Nephron progenitor cell (in vitro differentiated cells): ENCODE measurements at regions not wholly inside any gene's neighbourhood (a gene's known extent, or its start where the extent isn't known, plus 50 kb on each side); places are given as distances from the start of the nearest gene placed in this dataset.

Experiments
- DNase-seq: peaks from one replicate; pipeline ENCODE4 v3.0.0; 2021
- H3K27ac Mint-ChIP-seq: 2 replicates; pipeline ENCODE4 v1.8.0; 2021; ENCODE audit warnings: mild to moderate bottlenecking, moderate library complexity, mixed read lengths
- H3K27me3 Mint-ChIP-seq: 2 replicates; pipeline ENCODE4 v1.8.0; 2021; ENCODE audit warnings: mild to moderate bottlenecking, low read depth, mixed read lengths; ENCODE audit not compliant: poor library complexity
- H3K36me3 Mint-ChIP-seq: 2 replicates; pipeline ENCODE4 v1.8.0; 2021; ENCODE audit warnings: low read depth, mixed read lengths
- H3K4me1 Mint-ChIP-seq: 2 replicates; pipeline ENCODE4 v1.8.0; 2021; ENCODE audit warnings: mixed read lengths
- H3K4me3 Mint-ChIP-seq: 2 replicates; pipeline ENCODE4 v1.8.0; 2021; ENCODE audit warnings: mild to moderate bottlenecking, moderate library complexity, mixed read lengths
- H3K9me3 Mint-ChIP-seq: 2 replicates; pipeline ENCODE4 v1.8.0; 2021; ENCODE audit warnings: mild to moderate bottlenecking, moderate library complexity, mixed read lengths
- CTCF ChIP-seq: fragments of 200-600 bp; sonication (generic); IDR thresholded peaks from 2 replicates; pipeline ENCODE4 v1.5.0; 2021; ENCODE audit warnings: antibody characterized with exemption

DNA sequence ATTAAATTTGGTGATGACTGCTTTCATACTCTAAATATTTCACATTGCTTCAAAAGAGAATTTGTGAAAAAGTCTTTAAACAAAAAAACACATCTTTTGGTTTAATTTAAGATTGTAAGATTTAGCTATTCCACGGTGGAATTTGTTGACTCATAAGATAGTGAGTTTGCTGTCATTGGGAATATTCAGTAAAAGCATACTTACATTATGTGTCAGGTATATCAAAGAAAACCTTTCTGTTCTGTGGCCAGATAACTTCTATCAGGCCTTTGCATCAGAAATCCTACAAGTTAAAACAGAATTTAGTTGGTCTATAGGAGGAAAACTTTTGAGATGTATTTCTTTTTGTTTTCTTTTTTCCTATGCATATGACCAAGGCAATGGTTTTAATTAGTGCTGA is 148.8 kb upstream of the E2F7 start:
- Mint-ChIP-seq H3K27ac (no peak overlapping the region), H3K36me3 (no peaks in the 10 kb centered on the region)
- no peak for TF ChIP-seq CTCF

DNA sequence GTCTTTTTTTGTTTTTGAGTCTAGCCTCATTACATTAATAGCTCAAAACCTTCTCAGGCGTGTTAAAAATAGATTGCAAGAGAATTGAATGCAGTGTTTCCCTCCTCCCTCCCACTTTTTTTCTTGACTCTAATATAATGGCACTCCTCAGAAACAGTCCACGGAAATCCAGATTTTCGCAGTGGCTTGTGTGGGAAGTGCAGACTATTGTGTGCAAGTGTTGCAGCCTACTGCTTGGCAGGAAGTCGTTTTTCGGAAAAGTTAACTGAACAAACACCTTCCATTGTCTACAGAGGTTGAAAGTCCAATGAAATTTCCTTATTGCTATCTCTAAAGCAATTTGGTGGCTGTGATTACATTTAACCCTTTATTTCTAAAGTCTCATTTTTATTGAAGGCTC is 147.9 kb upstream of the E2F7 start:
- no peaks in the 10 kb centered on the region for H3K4me1 Mint-ChIP-seq
- no peak for TF ChIP-seq CTCF
- no peak overlapping the region for H3K27ac Mint-ChIP-seq
- no peak for DNase-seq
- H3K9me3 Mint-ChIP-seq: peaks cover 14% of the 10 kb centered on the region
- H3K27me3 Mint-ChIP-seq: no peaks in the 10 kb centered on the region
- H3K4me3 Mint-ChIP-seq: no peak overlapping the region
- no peaks in the 10 kb centered on the region for H3K36me3 Mint-ChIP-seq

More for the DNA sequence above, 148.8 kb upstream of the E2F7 start:
- DNase-seq: no peak
- Mint-ChIP-seq H3K4me1 (no peaks in the 10 kb centered on the region), H3K4me3 (no peak overlapping the region), H3K27me3 (no peaks in the 10 kb centered on the region), H3K9me3 (peaks cover 14% of the 10 kb centered on the region)

DNA sequence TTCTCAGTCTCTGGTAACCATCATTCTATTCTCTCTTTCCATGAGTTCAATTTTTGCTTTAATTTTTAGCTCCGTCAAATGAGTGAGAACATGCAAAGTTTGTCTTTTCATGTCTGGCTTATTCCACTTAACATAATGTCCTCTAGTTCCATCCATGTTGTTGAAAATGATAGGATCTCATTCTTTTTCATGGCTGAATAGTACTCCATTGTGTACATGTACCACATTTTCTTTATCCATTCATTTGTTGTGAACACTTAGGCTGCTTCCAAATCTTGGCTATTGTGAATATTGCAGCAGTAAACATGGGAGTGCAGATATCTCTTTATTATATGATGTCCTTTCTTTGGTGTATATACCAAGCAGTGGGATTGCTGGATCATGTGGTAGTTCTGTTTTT is 145.4 kb upstream of the E2F7 start:
- no peak overlapping the region for H3K4me3 Mint-ChIP-seq
- H3K4me1 Mint-ChIP-seq: no peaks in the 10 kb centered on the region
- H3K27ac Mint-ChIP-seq: no peak overlapping the region
- H3K9me3 Mint-ChIP-seq: peaks cover 14% of the 10 kb centered on the region
- TF ChIP-seq CTCF: no peak
- no peaks in the 10 kb centered on the region for H3K27me3 Mint-ChIP-seq
- no peaks in the 10 kb centered on the region for H3K36me3 Mint-ChIP-seq
- no peak for DNase-seq

DNA sequence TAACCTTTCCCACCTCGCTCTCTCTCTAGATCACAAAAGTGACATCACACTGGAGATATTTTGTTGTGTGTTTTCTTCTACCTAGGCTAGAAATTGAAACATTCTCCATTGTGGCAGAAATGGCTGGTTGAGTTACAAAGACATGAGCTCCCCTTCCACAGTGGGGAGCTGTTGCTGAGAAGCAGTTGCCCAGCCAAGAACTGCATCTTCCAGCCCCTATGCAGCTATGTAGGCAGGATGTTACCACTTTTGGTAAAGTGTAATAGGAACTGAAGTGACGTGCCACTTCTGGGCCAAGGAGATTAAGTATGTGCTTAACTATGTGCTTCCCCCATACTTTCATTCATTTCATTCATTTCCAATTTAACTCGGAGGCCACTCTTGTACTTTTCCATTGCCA is 138.7 kb upstream of the E2F7 start:
- Mint-ChIP-seq H3K36me3 (no peaks in the 10 kb centered on the region), H3K27ac (no peak overlapping the region), H3K27me3 (no peaks in the 10 kb centered on the region), H3K4me1 (no peaks in the 10 kb centered on the region), H3K9me3 (peaks cover 2% of the 10 kb centered on the region), H3K4me3 (no peak overlapping the region)
- no peak for TF ChIP-seq CTCF
- DNase-seq: no peak

GRCh38 chr12:77202457-77203060 is 137.2 kb upstream of the E2F7 start:
- Mint-ChIP-seq H3K9me3 (peaks cover 15% of the 10 kb centered on the region), H3K36me3 (no peaks in the 10 kb centered on the region), H3K27me3 (no peaks in the 10 kb centered on the region), H3K27ac (no peak overlapping the region), H3K4me3 (no peak overlapping the region), H3K4me1 (no peaks in the 10 kb centered on the region)
- no peak for TF ChIP-seq CTCF
- no peak for DNase-seq

GRCh38 chr12:77189901-77190416 is 124.6 kb upstream of the E2F7 start:
- no peak for DNase-seq
- H3K27ac Mint-ChIP-seq: no peak overlapping the region

More at GRCh38 chr12:77189901-77190416, 124.6 kb upstream of the E2F7 start:
- H3K27me3 Mint-ChIP-seq: no peaks in the 10 kb centered on the region
- no peaks in the 10 kb centered on the region for H3K9me3 Mint-ChIP-seq
- TF ChIP-seq CTCF: no peak
- H3K36me3 Mint-ChIP-seq: no peaks in the 10 kb centered on the region
- peaks cover 7% of the 10 kb centered on the region for H3K4me1 Mint-ChIP-seq
- H3K4me3 Mint-ChIP-seq: no peak overlapping the region
